Astrocyte (in vitro differentiated cells and primary cell): ENCODE measurements at regions not wholly inside any gene's neighbourhood (a gene's known extent, or its start where the extent isn't known, plus 50 kb on each side); places are given as distances from the start of the nearest gene placed in this dataset.
"Not testable (repeated sequence)": the region's sequence is repeated elsewhere in the genome, so short reads cannot be mapped to it uniquely, and the experiment has no call there.

Experiments used
- CTCF ChIP-seq: IDR thresholded peaks from 2 replicates; pipeline ENCODE4 v1.5.1; 2011; ENCODE audit warnings: low read depth, mild to moderate bottlenecking, inconsistent platforms, low read length, moderate library complexity; ENCODE audit not compliant: insufficient read depth
- EZH2 ChIP-seq: IDR thresholded peaks from 2 replicates; pipeline ENCODE4 v1.6.1; 2012; ENCODE audit warnings: mild to moderate bottlenecking, low read length, inconsistent platforms; ENCODE audit not compliant: insufficient read depth

- not testable (repeated sequence) for TF ChIP-seq CTCF, EZH2
Measured at GRCh38 chr12:131394752-131395151, 316.1 kb upstream of the SFSWAP start.
